HG02623 (cell line): ENCODE measurements at regions not wholly inside any gene's neighbourhood (a gene's known extent, or its start where the extent isn't known, plus 50 kb on each side); places are given as distances from the start of the nearest gene placed in this dataset.
"Not testable (repeated sequence)": the region's sequence is repeated elsewhere in the genome, so short reads cannot be mapped to it uniquely, and the experiment has no call there.

ENCODE experiments used
- ATAC-seq: cut with Tn5 transposase; IDR thresholded peaks from one replicate; pipeline ENCODE4 v1.9.1; 2021; ENCODE audit warnings: moderate library complexity; ENCODE audit not compliant: unreplicated experiment

DNA sequence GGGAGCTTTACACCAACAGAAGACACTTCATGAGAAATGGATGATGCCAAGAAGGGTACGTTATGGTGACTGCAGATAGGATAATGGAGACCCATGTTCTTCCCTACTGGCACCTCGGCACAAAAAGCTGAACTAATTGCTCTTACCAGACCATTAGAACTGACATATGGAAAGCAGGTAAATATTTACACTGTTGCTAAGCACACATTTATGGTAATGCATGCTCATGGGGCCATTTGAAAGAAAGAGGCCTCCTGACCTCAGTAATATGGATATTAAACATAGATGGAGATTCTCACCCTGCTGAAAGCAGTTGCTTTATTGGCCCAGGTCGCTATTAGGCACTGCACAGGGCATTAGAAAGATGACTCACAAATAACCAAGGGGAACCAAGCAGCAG, 1759.6 kb downstream of the C4orf33 start:
- no peak for ATAC-seq

DNA sequence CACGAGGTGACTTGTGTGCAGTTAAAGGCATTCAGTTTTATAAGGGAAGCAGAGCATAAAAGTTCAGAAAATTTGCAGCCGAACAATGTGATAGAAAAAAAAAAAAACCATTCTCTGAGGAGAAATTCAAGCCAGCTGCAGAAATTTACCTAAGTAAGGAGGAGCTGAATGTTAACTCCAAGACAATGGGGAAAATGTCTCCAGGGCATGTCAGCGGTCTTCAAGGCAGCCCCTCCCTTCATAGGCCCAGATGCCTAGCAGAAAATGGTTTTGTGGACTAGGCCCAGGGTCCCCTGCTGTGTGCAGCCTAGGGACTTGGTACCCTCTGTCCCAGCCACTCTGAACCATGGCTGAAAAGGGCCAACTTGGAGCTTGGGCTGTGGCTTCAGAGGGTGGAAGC, 1764.0 kb downstream of the C4orf33 start:
- ATAC-seq: no peak

DNA sequence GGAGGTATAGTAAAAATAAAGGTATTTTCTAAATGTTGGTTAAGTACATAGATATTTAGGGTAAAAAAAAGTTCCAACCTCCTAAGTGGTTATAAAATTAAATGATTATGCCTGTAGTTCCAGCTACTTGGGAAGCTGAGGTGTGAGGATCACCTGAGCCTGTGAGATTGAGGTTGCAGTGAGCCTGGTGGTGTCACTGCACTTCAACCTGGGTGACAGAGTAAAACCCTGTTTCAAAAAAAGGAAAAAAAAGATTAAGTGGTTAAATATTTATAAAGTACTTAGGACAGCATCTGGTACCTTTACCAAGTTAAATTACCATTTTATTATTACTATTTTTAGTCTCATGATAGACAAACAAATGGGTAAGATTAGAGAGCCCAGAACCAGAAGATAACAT, 1801.0 kb downstream of the C4orf33 start:
- no peak for ATAC-seq

DNA sequence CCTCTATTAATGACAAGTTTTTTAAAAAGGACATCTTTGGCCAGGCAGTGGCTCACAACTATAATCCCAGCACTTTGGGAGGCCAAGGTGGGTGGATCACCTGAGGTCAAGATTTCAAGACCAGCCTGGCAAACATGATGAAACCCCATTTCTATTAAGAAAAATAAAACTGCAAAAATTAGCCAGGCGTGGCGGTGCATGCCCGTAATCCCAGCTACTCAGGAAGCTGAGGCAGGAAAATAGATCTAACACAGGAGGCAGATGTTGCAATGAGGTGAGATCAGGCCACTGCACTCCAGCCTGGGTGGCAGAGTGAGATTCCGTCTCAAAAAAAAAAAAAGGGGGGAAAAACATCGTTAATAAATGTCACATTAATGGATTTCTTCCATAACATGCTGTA, 1805.4 kb downstream of the C4orf33 start:
- no peak for ATAC-seq

DNA sequence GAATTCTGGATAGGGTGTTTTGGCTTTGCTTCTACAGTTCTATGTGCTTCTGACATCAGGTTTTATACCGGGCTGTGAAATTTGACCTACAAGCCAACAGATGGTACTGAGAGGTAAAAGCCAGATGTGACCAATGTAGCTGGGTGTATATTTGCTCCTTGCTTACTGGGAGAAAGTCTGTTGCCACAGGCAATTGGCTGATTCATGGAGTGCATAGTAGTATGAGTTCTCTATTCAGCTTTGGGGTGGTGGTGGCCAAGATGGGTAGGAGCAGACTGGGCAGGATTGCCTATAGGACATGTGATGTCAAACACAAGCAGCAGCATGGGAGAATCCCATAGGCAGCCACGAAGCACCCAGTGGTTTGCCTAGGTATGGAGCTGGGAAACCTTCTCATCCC, 1827.0 kb downstream of the C4orf33 start:
- ATAC-seq: no peak

DNA sequence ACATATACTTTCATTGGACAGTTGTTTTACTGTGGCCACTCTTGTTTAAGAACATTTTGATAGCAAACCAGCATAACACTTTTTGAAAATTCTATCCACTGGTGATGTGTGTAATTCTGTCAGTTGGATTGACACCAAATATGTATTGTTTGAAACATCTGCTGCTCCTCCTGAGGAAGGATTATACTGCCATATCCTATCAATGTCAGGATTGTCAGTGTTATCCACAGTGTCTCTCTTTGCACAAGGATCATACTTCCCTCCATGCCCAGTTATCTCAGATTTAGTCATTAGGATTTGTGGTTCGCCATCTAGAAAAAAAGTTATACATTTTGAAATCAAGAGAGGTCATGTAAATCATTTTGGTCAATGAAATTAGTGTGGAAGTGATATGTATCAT, 1859.6 kb downstream of the C4orf33 start:
- no peak for ATAC-seq

DNA sequence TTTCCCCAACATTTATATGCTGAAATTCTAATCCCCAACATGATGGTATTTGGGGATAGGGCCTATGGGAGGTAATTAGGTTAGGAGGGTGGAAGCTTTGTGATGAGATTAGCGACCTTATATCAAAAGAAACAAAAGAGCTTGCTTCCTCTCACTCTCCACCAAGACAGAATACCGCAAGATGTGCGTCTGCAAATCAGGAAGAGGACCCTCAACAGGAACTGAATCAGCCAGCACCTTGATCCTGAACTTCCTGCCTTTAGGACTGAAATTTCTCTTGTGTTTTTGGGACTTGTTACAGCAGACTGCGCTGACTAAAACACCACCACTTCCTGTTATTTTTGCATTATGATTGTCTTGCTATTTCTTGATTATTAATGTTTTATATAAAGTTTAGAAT, 1889.4 kb downstream of the C4orf33 start:
- no peak for ATAC-seq

DNA sequence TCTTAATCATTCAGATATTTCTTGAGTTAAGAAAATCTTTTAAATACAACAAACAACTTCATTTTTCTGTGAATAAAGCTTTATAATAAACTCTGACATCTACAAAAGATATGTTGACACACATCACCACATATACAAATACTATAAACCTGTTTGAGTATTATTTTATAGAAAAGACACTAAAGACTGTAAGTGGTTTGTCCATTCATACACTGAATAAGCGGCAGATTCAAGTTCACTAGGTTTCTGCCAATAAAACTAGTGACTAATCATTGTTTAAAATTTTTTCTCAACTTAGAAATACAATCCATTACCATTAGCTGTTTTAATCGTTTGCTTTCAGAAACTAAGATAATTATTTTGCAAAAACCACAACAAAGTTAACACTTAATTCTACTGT, 1900.0 kb downstream of the C4orf33 start:
- ATAC-seq: no peak

DNA sequence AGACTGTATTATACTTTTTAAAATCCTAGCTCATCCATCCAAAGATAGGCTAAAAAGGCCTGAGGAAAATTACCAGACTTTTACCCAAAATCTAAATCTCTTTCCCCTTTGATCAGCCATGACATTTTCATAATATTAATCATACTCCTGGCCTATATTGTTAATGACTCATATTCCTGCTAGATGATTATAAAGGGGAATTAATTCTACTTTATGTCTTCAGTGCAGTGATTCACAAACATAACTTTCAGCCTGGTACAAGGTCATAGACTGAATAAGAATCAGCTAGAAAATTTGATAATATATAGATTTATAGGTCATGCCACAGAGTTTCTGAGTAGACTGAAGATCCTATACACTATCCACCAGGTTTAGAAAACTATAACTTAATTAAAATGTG, 1905.4 kb downstream of the C4orf33 start:
- no peak for ATAC-seq

DNA sequence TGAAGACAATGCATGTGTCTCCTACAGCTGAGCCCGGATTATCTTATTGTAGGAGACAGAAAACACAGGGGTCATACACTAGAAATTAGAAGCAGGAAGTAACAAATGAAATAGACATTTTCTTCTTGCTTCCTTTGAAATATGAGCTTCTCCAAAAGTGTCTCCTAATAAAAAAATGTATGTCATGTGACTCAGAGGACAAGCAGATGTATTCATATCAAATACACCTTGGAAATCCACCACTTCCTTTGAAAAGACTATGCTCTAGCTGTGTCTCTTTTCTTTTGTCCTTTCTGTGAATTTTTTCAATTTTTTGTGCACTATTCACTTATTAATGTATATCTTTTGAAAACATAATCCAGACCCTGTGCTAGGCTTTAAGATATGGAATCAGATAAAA, 1906.2 kb downstream of the C4orf33 start:
- no peak for ATAC-seq

DNA sequence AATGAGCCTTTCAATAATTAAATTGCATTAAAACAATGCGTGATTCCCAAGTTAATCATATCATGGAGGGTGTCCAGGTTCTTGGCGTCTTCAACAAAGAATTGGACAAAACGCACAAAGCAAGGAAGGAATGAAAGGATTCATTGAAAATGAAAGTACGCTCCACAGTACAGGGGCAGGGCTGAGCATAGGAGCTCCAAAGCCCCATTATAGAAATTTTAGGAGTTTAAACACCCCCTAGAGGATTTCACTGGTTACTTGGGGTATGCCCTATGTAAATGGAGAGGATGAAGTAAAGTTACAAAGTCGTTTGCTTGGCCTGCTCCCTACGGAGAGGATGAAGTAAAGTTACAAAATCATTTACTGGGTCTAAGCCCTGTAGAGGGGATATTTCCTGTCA, 1910.4 kb downstream of the C4orf33 start:
- no peak for ATAC-seq

DNA sequence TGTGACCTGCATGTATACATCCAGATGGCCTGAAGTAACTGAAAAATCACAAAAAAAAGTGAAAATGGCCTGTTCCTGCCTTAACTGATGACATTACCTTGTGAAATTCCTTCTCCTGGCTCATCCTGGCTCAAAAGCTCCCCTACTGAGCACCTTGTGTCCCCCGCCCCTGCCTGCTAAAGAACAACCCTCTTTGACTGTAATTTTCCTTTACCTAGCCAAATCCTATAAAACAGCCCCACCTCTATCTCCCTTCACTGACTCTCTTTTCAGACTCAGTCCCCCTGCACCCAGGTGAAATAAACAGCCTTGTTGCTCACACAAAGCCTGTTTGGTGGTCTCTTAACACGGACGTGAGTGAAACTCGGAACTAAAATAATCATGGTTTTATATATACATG, 1916.0 kb downstream of the C4orf33 start:
- not testable (repeated sequence) for ATAC-seq

DNA sequence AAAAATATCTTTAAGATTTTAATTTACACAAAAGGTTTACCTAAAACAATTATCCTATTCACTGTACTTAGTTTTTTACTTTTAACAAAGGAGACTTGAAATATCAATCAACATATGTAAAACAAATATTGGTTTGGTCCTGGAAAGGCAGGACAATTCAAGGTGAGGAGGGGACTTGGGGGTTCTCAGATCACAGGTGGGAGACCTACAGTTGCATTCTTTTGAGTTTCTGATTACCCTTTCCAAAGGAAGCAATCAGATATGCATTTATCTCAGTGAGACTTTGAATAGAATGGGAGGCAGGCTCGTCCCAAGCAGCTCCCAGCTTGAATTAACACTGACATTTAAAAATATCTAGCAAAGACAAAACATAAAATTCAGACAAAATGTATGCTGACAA, 1917.3 kb downstream of the C4orf33 start:
- ATAC-seq: no peak

DNA sequence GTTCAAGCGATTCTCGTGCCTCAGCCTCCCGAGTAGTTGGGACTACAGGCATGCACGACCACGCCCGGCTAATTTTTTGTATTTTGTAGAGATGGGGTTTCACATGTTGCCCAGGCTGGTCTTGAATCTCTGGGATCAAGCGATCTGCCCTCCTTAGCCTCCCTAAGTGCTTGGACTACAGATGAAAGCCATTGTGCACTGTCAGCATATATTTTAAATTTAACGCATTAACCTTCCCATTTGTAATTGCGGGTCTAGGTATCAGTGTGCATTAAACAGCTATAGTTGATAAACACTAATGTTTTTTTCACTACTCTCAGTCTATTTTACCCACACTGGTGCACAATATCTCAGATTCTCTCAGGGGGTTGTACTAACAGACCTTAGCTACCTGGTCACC, 1930.8 kb downstream of the C4orf33 start:
- no peak for ATAC-seq

DNA sequence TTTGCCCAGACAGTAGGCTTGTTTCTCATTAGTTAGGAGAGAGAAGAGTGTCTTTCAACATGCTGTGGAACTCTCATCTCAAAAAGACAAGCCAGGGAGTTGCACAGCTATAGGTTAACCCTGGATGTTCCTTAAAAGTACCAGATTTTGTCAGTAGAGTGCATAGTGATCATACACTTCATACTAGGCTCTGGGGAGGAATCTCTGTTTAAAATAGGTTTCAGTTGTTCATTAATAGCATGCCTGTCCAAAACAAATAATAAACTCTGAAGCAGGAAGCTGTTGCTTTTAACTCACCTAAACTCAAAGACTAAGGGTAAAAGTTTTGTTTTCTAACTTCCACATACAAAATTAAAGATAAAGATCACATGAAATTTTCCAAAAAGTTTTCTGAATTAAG, 1948.4 kb downstream of the C4orf33 start:
- ATAC-seq: no peak

DNA sequence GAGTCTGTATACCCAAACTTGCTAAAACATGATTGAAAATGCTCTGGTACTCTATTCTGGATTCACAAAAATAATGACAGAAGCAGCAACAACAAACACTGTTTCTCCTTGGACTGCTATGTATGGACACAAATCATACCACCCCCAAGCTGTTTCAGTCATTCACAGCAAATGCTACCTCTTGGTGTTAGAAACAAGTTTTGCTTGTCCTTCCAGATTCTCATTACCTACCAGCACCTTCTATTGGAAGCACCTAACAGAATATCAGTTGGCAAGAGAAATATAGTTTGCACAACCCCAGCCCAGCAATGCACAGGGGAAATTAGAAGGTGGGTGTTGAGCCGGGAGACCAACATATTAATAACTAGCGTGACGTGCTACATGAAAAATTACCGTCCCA, 1950.9 kb downstream of the C4orf33 start:
- ATAC-seq: no peak

DNA sequence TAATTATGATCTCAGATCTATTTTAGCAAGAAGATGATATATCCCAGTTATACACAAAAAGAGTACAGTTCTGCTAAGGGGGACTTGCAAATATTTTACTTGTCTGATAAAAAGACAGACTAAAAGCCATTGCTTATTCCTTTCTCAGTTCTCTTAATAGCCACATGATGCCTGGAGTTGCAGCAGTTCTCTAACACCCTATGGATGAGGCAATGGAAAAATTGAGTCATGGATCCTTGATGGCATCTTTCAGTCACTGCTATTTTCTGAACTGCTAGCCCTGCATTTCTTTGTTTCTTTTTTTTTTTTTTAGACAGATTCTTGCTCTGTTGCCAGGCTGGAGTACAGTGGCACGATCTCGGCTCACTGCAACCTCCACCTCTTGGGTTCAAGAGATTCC, 1956.7 kb downstream of the C4orf33 start:
- no peak for ATAC-seq

DNA sequence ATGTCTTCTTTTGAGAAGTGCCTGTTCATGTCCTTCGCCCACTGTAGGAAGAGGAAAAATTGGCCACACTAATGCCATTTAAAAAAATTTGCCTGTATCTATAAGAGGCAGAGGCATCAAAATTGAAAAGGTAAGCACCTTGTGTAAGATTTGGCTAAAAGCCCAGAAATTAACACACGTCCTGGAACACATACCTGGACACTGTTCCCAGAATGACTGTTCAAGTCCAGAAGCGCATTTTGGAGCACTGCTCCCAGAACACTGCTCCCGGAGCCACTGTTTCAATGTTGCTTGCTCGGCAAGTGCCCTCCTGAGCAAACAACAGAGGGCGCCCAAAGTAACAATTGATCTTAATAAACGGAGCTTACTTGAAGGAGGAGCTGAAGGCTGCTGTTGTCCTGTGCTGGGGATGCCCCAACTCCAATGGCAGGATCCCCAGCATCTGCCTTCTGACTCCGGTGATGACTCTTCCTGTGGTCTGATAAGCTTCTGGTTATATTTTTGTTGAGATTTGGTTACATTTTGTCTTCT, 1958.6 kb downstream of the C4orf33 start:
- no peak for ATAC-seq

DNA sequence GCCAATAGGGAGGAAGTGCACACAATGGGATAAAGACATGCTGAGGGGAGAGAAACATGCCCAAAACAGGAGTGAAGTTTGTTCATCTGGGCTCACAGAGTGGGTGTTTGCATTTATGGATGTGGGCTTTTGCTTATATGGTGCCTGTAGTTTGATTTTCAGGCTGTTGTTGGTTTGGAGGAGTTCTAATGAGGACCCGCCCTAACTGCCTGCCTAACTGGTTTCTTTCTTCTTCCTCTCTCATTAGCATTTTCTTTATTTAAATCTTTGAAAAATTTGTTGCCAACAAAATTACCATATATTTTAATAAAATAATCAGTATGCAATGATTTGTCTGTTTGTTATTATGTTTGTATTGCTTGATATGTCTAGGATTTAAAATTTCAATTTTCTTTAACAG, 1965.8 kb downstream of the C4orf33 start:
- no peak for ATAC-seq

DNA sequence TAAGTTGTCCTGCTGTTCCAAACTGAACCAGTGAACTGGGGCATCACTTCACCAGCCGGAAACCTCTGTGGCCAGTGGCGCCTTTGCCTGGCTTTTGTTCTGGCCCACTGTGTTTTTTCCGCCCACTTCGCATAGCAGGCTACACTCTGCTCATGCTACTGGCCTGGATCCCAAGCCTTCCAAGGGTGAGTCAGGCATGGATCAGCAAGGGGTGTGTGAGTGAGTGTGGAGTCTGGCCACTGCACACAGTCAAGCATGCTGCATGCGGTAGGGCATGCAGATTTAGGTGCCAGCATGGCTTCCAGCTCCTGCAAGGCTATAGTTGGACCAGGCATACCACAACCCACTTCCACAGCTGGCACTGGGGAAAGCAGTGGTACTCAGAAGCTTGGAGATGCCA, 1967.9 kb downstream of the C4orf33 start:
- ATAC-seq: no peak

DNA sequence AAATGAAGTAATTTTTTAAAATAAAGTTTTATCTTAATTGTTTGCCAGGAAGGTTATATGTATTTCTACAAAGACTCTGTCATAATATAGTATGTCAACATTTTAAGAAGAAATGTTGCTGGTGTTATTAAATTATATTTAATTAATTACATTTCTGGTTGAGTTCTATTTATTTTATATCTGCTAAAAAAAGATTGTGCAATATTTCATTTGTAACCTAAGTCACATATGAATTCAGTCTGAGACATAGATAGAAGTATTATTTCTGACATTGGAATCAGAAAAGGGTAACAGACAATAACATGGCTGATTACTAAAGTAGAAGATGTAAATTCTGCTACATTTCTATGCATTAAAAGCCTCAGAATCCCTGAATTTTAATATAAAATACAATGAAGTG, 1985.1 kb downstream of the C4orf33 start:
- ATAC-seq: no peak

DNA sequence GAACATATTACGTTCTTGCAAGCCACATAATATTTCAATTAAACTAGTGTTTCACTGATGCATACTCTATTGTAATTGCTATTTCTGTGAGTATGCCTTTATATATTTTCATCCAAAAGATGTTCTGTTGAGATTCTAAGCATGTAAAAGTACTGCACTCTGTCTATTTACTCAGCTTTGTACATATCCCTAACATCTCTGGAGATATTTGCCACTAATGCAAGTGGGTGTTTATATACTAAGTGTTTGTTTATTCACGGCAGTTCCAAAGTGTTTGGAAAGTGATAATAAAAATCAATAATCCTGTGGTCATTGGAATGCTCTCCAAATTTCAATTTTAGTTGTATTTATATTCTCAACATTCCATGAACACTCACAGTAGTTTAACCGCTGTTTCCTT, 1989.0 kb downstream of the C4orf33 start:
- no peak for ATAC-seq

DNA sequence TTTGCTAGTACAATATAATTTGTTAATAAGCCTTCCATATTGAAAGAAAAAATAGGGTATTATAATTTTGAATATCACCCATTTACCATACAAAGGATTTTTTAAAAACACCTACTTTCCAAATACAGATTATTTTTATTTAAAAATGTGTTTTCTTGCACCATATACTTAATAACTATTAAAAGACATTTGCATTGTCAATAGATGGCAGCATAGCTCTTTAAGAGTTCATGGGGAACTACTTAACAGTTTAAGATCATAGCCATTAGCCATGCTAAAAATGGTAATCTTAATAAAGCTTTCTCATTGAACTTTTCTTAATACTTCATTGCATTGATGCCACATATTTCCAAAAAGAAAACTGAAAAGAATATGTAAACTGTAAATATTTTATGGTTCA, 1995.9 kb downstream of the C4orf33 start:
- ATAC-seq: no peak

DNA sequence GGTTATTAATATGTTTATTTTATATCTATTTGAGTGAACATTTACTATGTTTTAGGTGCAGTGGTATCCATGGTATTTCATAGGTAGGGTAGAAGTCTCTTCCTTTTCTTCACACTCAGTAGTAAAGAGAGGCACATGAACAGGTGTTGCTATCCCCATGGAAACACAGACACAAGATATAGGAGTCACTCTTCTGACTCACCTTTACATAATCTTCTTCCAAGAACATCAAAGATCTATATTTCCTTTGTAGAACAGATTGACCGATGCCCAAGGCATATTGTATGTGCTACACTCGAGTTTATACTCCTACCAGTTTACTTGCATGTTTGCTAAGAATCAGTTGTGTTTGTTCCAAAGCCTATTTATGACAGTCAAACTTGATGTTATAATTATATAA, 1997.4 kb downstream of the C4orf33 start:
- ATAC-seq: no peak
